ENCODE measurements at regions not wholly inside any gene's neighbourhood (a gene's known extent, or its start where the extent isn't known, plus 50 kb on each side); places are given as distances from the start of the nearest gene placed in this dataset.
"Not testable (repeated sequence)": the region's sequence is repeated elsewhere in the genome, so short reads cannot be mapped to it uniquely, and the experiment has no call there.

GRCh38 chr1:38512024-38512767, 347.4 kb downstream of the RRAGC start:
- in situ Hi-C loops (cut with HindIII; ENCODE audit: low pct_unique_long_range_greater_than_20kb, low sequenced_read_pairs): no loop called here
- DNase-seq (ENCODE audit: low read depth): no peak

DNA sequence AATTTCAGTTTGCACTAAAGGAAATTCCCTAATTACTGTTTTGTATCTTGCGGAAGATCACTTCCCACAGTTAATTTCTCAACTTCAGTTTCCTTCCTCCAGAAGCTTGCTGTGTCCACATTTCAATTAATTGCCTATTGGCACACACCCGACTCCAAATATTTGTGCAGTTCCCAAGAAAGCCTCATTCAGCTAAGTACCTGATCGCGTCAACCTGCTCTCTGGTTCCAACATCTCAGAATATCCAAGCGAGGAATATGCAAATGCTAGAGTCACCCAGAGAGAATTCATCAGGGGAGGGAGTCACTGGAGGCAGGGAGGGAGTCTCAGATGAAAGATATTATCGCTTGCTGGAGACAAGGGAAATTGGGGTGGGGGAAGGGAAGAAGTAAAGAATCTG, 351.3 kb downstream of the RRAGC start:
- no peak for DNase-seq (ENCODE audit: low read depth)
- in situ Hi-C loops (cut with HindIII; ENCODE audit: low pct_unique_long_range_greater_than_20kb, low sequenced_read_pairs): no loop called here

DNA sequence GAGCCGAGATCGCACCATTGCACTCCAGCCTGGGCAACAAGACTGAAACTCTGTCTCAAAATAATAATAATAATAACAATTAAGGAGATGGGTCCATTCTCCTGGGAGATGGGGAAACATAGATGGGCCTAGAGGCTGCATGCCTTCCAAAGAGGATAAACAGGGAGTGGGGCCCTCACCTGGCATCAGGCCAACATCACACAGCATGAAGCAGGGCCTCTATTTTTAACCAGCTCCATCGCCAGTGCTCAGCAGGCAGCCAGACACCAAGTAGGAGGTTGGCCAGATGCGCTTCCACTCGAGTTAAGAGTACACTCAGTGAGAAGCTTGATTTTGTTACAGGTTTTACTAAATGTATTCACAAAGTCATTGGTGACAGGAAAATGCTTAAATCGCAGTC, 352.0 kb downstream of the RRAGC start:
- in situ Hi-C loops (cut with HindIII; ENCODE audit: low pct_unique_long_range_greater_than_20kb, low sequenced_read_pairs): no loop called here
- DNase-seq (ENCODE audit: low read depth): no peak

GRCh38 chr1:38505944-38506343, 353.6 kb downstream of the RRAGC start:
- DNase-seq (ENCODE audit: low read depth): no peak
- in situ Hi-C loops (cut with HindIII; ENCODE audit: low pct_unique_long_range_greater_than_20kb, low sequenced_read_pairs): no loop called here

- in situ Hi-C loops (cut with HindIII; ENCODE audit: low pct_unique_long_range_greater_than_20kb, low sequenced_read_pairs): no loop called here
- no peak for DNase-seq (ENCODE audit: low read depth)
Observed at GRCh38 chr1:38502758-38503157, 356.8 kb downstream of the RRAGC start.

- in situ Hi-C loops (cut with HindIII; ENCODE audit: low pct_unique_long_range_greater_than_20kb, low sequenced_read_pairs): no loop called here
- no peak for DNase-seq (ENCODE audit: low read depth)
Observed at GRCh38 chr1:38500891-38501290, 358.7 kb downstream of the RRAGC start.

DNA sequence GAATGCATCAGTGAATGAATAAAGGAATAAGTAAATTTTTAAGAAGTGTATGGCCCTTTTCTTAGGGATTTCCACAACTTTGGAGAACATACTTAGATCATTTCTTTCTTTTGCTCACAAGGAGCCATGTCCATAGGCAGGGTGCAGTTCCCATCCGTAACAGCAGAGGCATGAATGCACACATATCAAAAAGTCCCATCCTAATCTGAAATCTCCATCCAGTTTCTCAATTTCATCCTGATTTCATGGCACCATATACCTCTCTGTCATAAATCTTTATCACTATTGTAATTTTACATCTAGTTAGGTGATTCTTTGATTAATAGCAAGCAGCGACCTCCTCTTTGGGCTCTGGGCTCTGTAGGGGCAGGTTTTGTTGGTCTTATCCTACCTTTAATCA, 359.2 kb downstream of the RRAGC start:
- DNase-seq (ENCODE audit: low read depth): no peak
- in situ Hi-C loops (cut with HindIII; ENCODE audit: low pct_unique_long_range_greater_than_20kb, low sequenced_read_pairs): no loop called here

DNA sequence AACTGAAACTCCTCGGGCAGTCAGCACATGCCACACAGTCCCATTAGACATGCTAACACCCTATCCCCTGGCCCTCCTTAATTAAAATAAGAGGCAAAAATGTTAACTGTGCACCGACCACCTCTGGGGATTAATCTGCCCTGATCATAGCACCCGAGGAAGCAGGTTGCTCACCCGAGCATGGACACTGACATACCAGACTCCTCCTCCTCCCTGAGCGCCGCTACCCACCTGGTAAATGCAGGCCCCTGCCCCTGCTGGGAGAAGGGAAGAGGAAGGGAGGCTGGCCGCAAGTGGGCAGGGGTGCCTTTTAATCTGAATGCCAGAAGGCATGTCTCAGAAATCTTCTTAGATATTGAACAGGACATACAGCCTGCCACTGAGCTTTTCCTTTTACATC, 360.9 kb downstream of the RRAGC start:
- DNase-seq (ENCODE audit: low read depth): no peak
- in situ Hi-C loops (cut with HindIII; ENCODE audit: low pct_unique_long_range_greater_than_20kb, low sequenced_read_pairs): no loop called here

GRCh38 chr1:38497921-38498656, 361.5 kb downstream of the RRAGC start:
- no peak for DNase-seq (ENCODE audit: low read depth)

DNA sequence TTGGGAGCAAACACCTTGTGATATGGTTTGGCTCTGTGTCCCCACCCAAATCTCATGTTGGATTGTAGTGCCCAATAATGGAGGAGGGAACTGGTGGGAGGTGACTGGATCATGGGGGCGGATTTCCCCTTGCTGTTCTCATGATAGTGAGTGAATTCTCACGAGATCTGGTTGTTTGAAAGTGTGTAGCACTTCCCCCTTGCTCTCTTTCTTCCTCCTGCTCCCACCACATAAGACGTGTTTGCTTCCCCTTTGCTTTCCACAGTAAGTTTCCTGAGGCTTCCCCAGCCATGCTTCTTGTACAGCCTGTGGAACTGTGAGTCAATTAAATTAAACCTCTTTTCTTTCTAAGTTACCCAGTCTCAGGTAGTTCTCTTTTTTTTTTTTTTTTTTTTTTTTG, 366.3 kb downstream of the RRAGC start:
- in situ Hi-C loops (cut with HindIII; ENCODE audit: low pct_unique_long_range_greater_than_20kb, low sequenced_read_pairs); DNase-seq (ENCODE audit: low read depth): not testable (repeated sequence)

More at GRCh38 chr1:38497921-38498656, 361.5 kb downstream of the RRAGC start:
- in situ Hi-C loops (cut with HindIII; ENCODE audit: low pct_unique_long_range_greater_than_20kb, low sequenced_read_pairs): no loop called here

GRCh38 chr1:38489844-38490270, 369.7 kb downstream of the RRAGC start:
- in situ Hi-C loops (cut with HindIII; ENCODE audit: low pct_unique_long_range_greater_than_20kb, low sequenced_read_pairs): no loop called here
- DNase-seq (ENCODE audit: low read depth): no peak

DNA sequence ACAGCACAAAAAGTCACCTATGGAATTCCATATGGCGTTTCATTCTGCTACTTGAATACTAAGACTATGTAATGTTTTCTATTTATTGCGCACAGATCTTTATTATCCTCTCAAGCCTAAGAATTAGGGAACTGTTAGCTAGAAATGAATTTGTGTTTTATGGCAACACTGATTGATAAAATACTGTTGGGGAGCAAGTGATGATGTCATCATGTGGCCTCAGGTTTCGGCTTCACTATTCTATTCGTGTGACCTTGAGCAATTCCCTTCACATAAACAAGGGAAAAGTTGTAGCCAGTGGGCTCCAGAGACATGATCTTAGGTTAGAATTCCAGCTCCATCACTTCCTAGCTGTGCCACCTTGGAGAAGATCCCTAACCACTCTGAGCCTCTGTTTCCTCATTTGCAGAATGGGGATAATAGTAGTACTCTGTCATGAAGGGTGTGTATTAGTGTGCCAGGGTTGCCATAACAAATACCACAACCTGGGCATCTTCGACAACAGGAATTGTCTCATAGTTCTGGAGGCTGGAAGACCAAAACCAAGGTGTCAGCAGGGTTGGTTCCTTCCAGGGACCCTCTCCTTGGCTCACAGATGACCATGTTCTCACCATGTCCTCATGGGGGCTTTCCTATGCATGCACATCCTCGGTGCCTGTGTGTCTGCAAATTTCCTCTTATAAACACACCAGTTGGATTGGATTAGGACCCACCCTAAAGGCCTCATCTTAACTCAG, 371.2 kb downstream of the RRAGC start:
- DNase-seq (ENCODE audit: low read depth): no peak
- in situ Hi-C loops (cut with HindIII; ENCODE audit: low pct_unique_long_range_greater_than_20kb, low sequenced_read_pairs): no loop called here

GRCh38 chr1:38487396-38487795, 372.2 kb downstream of the RRAGC start:
- in situ Hi-C loops (cut with HindIII; ENCODE audit: low pct_unique_long_range_greater_than_20kb, low sequenced_read_pairs): no loop called here
- no peak for DNase-seq (ENCODE audit: low read depth)

GRCh38 chr1:38486085-38486484, 373.5 kb downstream of the RRAGC start:
- in situ Hi-C loops (cut with HindIII; ENCODE audit: low pct_unique_long_range_greater_than_20kb, low sequenced_read_pairs): no loop called here
- DNase-seq (ENCODE audit: low read depth): no peak

GRCh38 chr1:38481871-38482826, 377.4 kb downstream of the RRAGC start:
- in situ Hi-C loops (cut with HindIII; ENCODE audit: low pct_unique_long_range_greater_than_20kb, low sequenced_read_pairs): no loop called here
- no peak for DNase-seq (ENCODE audit: low read depth)

GRCh38 chr1:38479662-38480061, 379.9 kb downstream of the RRAGC start:
- in situ Hi-C loops (cut with HindIII; ENCODE audit: low pct_unique_long_range_greater_than_20kb, low sequenced_read_pairs): not testable (repeated sequence)

GRCh38 chr1:38477811-38478210, 381.8 kb downstream of the RRAGC start:
- in situ Hi-C loops (cut with HindIII; ENCODE audit: low pct_unique_long_range_greater_than_20kb, low sequenced_read_pairs): no loop called here

More at GRCh38 chr1:38479662-38480061, 379.9 kb downstream of the RRAGC start:
- not testable (repeated sequence) for DNase-seq (ENCODE audit: low read depth)

DNA sequence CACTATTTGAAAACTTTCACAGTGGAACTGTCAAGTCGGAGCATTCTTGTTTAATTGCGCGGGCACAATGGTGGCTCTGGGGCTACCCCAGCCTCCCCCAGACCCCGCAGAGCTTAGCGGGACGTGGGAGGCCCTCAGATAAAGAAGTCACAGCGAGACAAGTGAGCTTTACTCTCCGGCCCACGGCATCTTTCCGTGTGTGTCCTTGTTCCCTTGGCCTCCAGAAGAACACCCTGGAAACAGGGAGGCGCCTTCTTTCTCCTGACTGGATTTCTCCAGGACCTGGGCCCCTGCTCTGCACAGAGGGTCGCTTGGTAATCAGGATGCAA, 382.8 kb downstream of the RRAGC start:
- in situ Hi-C loops (cut with HindIII; ENCODE audit: low pct_unique_long_range_greater_than_20kb, low sequenced_read_pairs): no loop called here
- DNase-seq (ENCODE audit: low read depth): no peak

More at GRCh38 chr1:38477811-38478210, 381.8 kb downstream of the RRAGC start:
- no peak for DNase-seq (ENCODE audit: low read depth)
